H1 (cell line): ENCODE measurements at regions not wholly inside any gene's neighbourhood (a gene's known extent, or its start where the extent isn't known, plus 50 kb on each side); places are given as distances from the start of the nearest gene placed in this dataset.

Source experiments
- ASH2L ChIP-seq: fragments of 200-600, 300-600 bp; sonication (generic); IDR thresholded peaks from one replicate; pipeline ENCODE4 v1.7.1; 2017; ENCODE audit warnings: low read length
- CTCF ChIP-seq, 3 experiments: IDR thresholded peaks; 1 replicate in 2 of 3; 2 replicates in 1 of 3; pipeline versions ENCODE4 v1.5.1 to v1.6.1; 2011; ENCODE audit warnings: low read length in 3 of 3, mild to moderate bottlenecking in 3 of 3, inconsistent platforms in 2 of 3, low read depth in 1 of 3, moderate library complexity in 1 of 3; ENCODE audit not compliant: insufficient read depth in 1 of 3; ENCODE audit errors: control extremely low read depth in 1 of 3
- EZH2 ChIP-seq: fragments of 200-600 bp; sonication (generic); IDR thresholded peaks from 2 replicates; pipeline ENCODE4 v1.7.1; 2012; ENCODE audit warnings: low read depth, mild to moderate bottlenecking, moderate library complexity, low read length, inconsistent platforms; ENCODE audit not compliant: severe bottlenecking
- MAFK ChIP-seq: IDR thresholded peaks from 2 replicates; pipeline ENCODE4 v1.6.1; 2012; ENCODE audit warnings: low read depth, mild to moderate bottlenecking, improper control_type of control experiment, low read length

- TF ChIP-seq CTCF (IDR thresholded peaks at IDR 0.05; ENCODE audit: control extremely low read depth in 1 of 3, insufficient read depth in 1 of 3, low read depth in 1 of 3, low read length in 3 of 3) (no peak), ASH2L (no peak), EZH2 (no peak), MAFK (no peak)
Observed at GRCh38 chr10:2970190-2970823, 97.0 kb upstream of the PFKP start.
